Heart right ventricle (tissue), 16 donors: ENCODE measurements at regions not wholly inside any gene's neighbourhood (a gene's known extent, or its start where the extent isn't known, plus 50 kb on each side); places are given as distances from the start of the nearest gene placed in this dataset.

ENCODE experiments used
- ATAC-seq, 8 donors: fragments of 200-7000 bp; cut with Tn5 transposase; one replicate each; pipeline ENCODE4 v1.9.1; 2020; ENCODE audit warnings: mild to moderate bottlenecking in 8 of 8, moderate library complexity in 8 of 8, moderate number of reproducible peaks in 1 of 8
- DNase-seq, 2 donors: peaks; one replicate each; pipeline ENCODE4 v3.0.0-alpha.2; 2020
- H3K27ac ChIP-seq, 10 donors: fragments of 200-600 bp; sonication (generic) in 2 of 10; one replicate each; pipeline versions ENCODE4 v1.5.0 to v1.8.0; 2020 to 2022; ENCODE audit warnings: mild to moderate bottlenecking in 3 of 10
- H3K27me3 ChIP-seq, 7 donors: fragments of 200-600 bp; one replicate each; pipeline ENCODE4 v1.8.0; 2021 to 2022; ENCODE audit warnings: mild to moderate bottlenecking in 2 of 7
- H3K36me3 ChIP-seq, 9 donors: fragments of 200-600 bp; sonication (generic) in 1 of 9; one replicate each; pipeline versions ENCODE4 v1.5.0 to v1.8.0; 2020 to 2022; ENCODE audit warnings: mild to moderate bottlenecking in 2 of 9
- H3K4me1 ChIP-seq, 9 donors: fragments of 200-600 bp; sonication (generic) in 1 of 9; one replicate each; pipeline versions ENCODE4 v1.5.0 to v1.8.0; 2020 to 2022; ENCODE audit warnings: mild to moderate bottlenecking in 4 of 9
- H3K4me3 ChIP-seq, 10 donors: fragments of 200-600 bp; sonication (generic) in 2 of 10; one replicate each; pipeline versions ENCODE4 v1.5.0 to v1.8.0; 2020 to 2022; ENCODE audit warnings: mild to moderate bottlenecking in 7 of 10, moderate library complexity in 2 of 10
- H3K9me3 ChIP-seq, 11 donors: fragments of 200-600 bp in 10 of 11; sonication (generic) in 2 of 11; one replicate each; pipeline versions ENCODE4 v1.5.0 to v1.8.0; 2013 to 2022; ENCODE audit warnings: mild to moderate bottlenecking in 2 of 11, control low read depth in 1 of 11, moderate library complexity in 1 of 11
- WGBS, 2 donors: extraction: QIAGEN DNeasy Blood & Tissue Kit; methylation state at CpG; one replicate each; pipeline ENCODE4 v1.1.7; 2013; ENCODE audit warnings: inconsistent platforms in 1 of 2; 5-methylcytosine and 5-hydroxymethylcytosine counted together
- intact Hi-C, 10 donors: fragments of 100-400 bp; cut with DNase I; formaldehyde crosslinking; loops; one replicate each; pipeline versions ENCODE4 v1.11.1 to v1.14.2; 2022
- TF ChIP-seq, protein P1 (sequence below), 9 donors: fragments of 200-600 bp; sonication (generic) in 2 of 9; IDR thresholded peaks; one replicate each; pipeline versions ENCODE4 v1.5.0 to v1.8.0; 2021 to 2022; ENCODE audit warnings: antibody characterized with exemption in 9 of 9, mild to moderate bottlenecking in 5 of 9, moderate library complexity in 1 of 9
- donor health status: Arrhythmogenic right ventricular cardiomyopathy.
- donor health status: ischemic (EF 13 %, LVEDD 7.1; RV severe dilation, severe dysfunction).
- donor health status: healthy with polysubstance abuse.
- donor health status: DM: no; HTN: yes; CAD: no.
- donor health status: DM: no; HTN: no; CAD: no.
- donor health status: ischemic (EF 25% LVEDD 6.9; RV normal size, moderate dysfunction).
- donor health status: ischemic (EF 25% LVEDD 5.7; RV mildly dilated, moderate dysfunction).
- donor health status: healthy.
- donor health status: DM: yes; HTN: yes; CAD: no.
- donor health status: Ischemic cardiomyopathy.
- donor health status: ischemic (EF 35%, LVEDD 5.7; RV mildly dilated, moderate dysfunction).
- donor health status: nonischemic (EF 11% LVEDD 7.7; RV severe dilation, severe dysfunction).
- donor health status: DM: yes; HTN: yes; CAD: no.
- donor health status: PGD.
- donor health status: ischemic (EF 29% LVEDD 5.4; RV normal size, mild dysfunction).
- donor health status: nonischemic (EF 23%, LVEDD 6.1; RV moderate dilation, normal function).

DNA sequence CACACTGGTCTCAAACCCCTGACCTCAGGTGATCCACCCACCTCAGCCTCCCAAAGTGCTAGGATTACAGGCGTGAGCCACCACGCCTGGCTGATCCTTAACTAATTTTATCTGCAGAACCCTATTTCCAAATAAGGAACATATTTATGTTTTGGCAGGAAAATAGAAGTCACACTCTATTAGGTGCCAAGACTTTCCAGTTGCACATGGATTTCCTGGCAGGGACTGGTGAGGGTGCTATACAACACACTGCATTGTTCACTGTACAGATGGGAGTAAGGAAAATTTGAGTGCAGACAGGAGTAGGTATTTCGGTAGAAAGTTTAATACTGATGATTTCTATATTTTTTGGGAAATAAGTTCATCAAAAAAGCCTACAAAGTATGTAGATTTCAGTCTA lies 605.3 kb upstream of the B3GALT2 start:
- ATAC-seq (no peak), DNase-seq (no peak)
- intact Hi-C loops = no loop called here
- H3K27ac ChIP-seq = no peak overlapping the region
- H3K36me3 ChIP-seq = no peaks in the 10 kb centered on the region
- WGBS, 2 donors = 86 to 90% methylated on average over 3 of the region's 3 CpGs
- no peaks in the 10 kb centered on the region for H3K4me1 ChIP-seq
- TF ChIP-seq, protein P1, sequence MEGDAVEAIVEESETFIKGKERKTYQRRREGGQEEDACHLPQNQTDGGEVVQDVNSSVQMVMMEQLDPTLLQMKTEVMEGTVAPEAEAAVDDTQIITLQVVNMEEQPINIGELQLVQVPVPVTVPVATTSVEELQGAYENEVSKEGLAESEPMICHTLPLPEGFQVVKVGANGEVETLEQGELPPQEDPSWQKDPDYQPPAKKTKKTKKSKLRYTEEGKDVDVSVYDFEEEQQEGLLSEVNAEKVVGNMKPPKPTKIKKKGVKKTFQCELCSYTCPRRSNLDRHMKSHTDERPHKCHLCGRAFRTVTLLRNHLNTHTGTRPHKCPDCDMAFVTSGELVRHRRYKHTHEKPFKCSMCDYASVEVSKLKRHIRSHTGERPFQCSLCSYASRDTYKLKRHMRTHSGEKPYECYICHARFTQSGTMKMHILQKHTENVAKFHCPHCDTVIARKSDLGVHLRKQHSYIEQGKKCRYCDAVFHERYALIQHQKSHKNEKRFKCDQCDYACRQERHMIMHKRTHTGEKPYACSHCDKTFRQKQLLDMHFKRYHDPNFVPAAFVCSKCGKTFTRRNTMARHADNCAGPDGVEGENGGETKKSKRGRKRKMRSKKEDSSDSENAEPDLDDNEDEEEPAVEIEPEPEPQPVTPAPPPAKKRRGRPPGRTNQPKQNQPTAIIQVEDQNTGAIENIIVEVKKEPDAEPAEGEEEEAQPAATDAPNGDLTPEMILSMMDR (IDR thresholded peaks at IDR 0.05) = no peak
- no peaks in the 10 kb centered on the region for H3K27me3 ChIP-seq
- no peaks in the 10 kb centered on the region for H3K9me3 ChIP-seq
- H3K4me3 ChIP-seq = no peak overlapping the region

DNA sequence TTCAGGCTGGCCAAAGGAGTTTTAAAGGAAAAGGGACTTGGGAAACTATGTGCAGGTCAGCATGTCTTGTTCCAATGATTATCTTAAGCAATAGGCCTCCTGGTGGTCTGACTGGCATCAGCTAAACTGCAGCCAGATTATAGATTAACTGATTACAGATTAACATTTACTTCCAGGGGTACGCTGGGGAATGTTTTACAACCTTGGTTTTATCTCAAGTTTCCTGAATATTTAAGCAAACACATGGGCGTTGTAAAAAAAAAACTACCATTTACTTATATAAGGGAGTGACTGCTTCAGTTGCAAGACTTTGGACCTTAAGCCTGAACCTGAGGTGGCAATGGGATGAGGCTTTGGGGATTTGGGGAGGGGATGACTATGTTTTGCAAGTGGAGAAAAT lies 600.6 kb upstream of the B3GALT2 start:
- no peak overlapping the region for H3K27ac ChIP-seq
- no peaks in the 10 kb centered on the region for H3K9me3 ChIP-seq
- no peak for ATAC-seq
- TF ChIP-seq, protein P1 (IDR thresholded peaks at IDR 0.05) = no peak
- H3K4me1 ChIP-seq = no peaks in the 10 kb centered on the region
- no peak for DNase-seq
- H3K36me3 ChIP-seq = no peaks in the 10 kb centered on the region
- H3K4me3 ChIP-seq = no peak overlapping the region
- H3K27me3 ChIP-seq = no peaks in the 10 kb centered on the region
- 42 to 68% methylated on average over 2 of the region's 2 CpGs for WGBS, 2 donors
- intact Hi-C loops = no loop called here

DNA sequence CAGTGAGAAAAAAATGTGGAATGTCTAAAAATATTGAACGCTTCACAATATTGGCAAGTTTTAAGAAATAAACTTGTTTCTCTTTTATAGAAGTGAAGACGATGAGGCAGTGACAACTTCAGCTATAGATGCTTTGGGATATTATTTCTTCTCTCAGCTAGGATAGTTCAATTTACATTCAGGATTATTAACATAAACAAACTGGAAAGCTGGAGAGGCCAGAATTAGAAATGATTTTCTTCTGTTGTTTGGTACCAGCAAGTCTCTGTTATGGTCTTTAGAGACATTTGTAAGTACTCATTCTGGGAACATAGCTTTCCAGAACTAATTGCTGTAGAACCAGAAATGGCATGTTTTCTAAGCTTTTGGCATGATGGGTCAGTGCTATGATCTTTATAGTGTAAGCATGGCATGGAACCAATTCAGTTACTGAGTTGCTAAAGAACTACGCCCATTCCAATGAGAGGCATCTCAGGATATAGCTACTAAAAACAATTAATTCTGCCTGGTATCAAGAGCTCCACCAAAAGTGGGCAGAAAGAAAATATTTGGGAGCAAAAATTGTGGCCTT lies 599.5 kb upstream of the B3GALT2 start:
- intact Hi-C loops = no loop called here
- H3K27me3 ChIP-seq = no peaks in the 10 kb centered on the region
- TF ChIP-seq, protein P1 (IDR thresholded peaks at IDR 0.05) = no peak
- no peak for DNase-seq
- WGBS, 2 donors = 81 to 88% methylated on average over 3 of the region's 3 CpGs
- H3K4me1 ChIP-seq = no peaks in the 10 kb centered on the region
- H3K27ac ChIP-seq = no peak overlapping the region
- no peak for ATAC-seq
- no peaks in the 10 kb centered on the region for H3K9me3 ChIP-seq
- no peaks in the 10 kb centered on the region for H3K36me3 ChIP-seq
- H3K4me3 ChIP-seq = no peak overlapping the region

DNA sequence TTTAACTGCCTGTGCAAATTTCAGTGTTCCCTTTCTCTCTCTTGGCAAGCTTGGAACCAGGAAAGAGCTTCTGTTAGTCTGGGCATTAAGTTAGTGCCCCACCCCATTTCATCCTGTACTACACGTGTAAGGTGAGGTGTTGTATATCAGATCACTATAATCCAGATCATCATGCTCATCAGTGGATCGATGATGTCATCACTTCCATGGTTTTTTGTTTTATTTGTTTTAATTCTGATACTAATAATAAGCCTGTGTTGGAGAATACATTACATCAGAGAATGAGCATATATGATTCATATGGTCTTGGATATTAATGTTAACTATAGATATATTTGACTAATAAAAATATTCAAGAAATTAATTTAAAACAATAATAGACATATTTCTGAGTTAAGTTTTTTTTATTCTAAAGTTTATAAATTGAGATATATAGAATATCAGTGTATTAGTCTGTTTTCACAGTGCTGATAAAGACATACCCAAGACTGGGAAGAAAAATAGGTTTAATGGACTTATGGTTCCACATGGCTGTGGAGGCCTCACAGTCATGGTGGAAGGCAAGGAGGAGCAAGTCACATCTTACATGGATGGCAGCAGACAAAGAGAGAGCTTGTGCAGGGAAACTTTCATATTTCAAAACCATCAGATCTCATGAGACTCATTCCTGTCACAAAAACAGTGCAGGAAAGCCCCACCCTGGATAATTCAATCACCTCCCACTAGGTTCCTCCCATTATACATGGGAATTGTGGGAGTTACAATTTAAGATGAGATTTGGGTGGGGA lies 588.3 kb upstream of the B3GALT2 start:
- intact Hi-C loops = loop anchor here in 1 of 10 donors (10.0 kb wide), 1 partner anchor 1330 kb away; no protein-coding TSS in a partner anchor
- DNase-seq (no peak), ATAC-seq (no peak)
- TF ChIP-seq, protein P1 (IDR thresholded peaks at IDR 0.05) = no peak
- WGBS, 2 donors = 92 to 95% methylated on average over 2 of the region's 2 CpGs
- Histone ChIP-seq H3K9me3 (peaks cover 0 to 17% (median 0%) of the 10 kb centered on the region in 11 donors), H3K27ac (no peak overlapping the region), H3K36me3 (no peaks in the 10 kb centered on the region), H3K4me1 (no peaks in the 10 kb centered on the region), H3K4me3 (no peak overlapping the region), H3K27me3 (no peaks in the 10 kb centered on the region)
